ENCODE measurements at regions not wholly inside any gene's neighbourhood (a gene's known extent, or its start where the extent isn't known, plus 50 kb on each side); places are given as distances from the start of the nearest gene placed in this dataset.

DNA sequence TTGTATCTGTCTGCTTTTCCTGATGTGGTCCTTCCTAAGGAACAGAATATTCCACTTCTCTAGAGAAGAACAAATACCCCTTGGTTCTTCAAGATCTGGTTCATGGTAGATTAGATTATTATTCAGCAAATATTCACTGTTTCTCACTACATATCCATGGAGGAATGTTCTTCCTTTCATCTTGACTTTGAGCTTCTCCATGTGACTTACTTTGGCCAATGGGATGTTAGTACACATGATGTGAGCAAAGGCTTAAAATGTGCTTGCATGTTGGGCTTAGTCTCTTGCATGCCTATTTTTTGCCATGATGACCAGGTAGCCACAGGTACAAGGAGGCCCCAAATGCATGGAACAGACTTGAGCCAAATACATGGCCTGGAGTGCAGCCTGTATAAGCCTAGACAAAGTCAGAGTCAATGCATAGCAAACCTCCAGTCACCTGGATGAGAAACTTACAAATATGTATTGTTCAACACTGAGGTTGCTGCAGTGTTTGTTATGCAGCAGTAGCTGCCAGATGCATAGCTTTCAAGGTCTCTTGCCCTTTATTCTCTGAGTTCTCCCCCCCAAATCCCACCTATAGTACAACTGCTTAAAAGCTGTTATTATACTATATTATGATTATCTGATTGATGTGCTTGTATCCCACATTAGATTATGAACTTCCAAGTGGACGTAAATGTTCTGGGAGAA lies 50.0 kb upstream of the CHD6 start:
- DNase-seq (ENCODE audit: extremely low spot score), result no peak
- TF ChIP-seq BHLHE40 (IDR thresholded peaks at IDR 0.05; ENCODE audit: borderline replicate concordance) (no peak), ARNT (IDR thresholded peaks at IDR 0.05) (no peak), PKNOX1 (IDR thresholded peaks at IDR 0.05) (no peak), SUZ12 (IDR thresholded peaks at IDR 0.05) (no peak), FOXA1 (IDR thresholded peaks at IDR 0.05) (no peak), TARDBP (IDR thresholded peaks at IDR 0.05) (no peak), NFRKB (IDR thresholded peaks at IDR 0.05) (no peak), ELF4 (IDR thresholded peaks at IDR 0.05) (no peak), SP1 (IDR thresholded peaks at IDR 0.05) (no peak), FOXM1 (IDR thresholded peaks at IDR 0.05; ENCODE audit: borderline replicate concordance) (no peak), ZNF384 (IDR thresholded peaks at IDR 0.05) (no peak), CTBP1 (IDR thresholded peaks at IDR 0.05; ENCODE audit: borderline replicate concordance) (no peak), HDGF (IDR thresholded peaks at IDR 0.05; ENCODE audit: borderline replicate concordance) (no peak), FOXK2 (IDR thresholded peaks at IDR 0.05) (no peak), L3MBTL2 (conservative IDR thresholded peaks at IDR 0.05) (no peak), LEF1 (IDR thresholded peaks at IDR 0.05; ENCODE audit: borderline replicate concordance) (no peak)
- CTCF ChIA-PET, result no interaction called here
- POLR2A ChIA-PET, result no interaction called here
